ENCODE measurements at regions not wholly inside any gene's neighbourhood (a gene's known extent, or its start where the extent isn't known, plus 50 kb on each side); places are given as distances from the start of the nearest gene placed in this dataset.

DNA sequence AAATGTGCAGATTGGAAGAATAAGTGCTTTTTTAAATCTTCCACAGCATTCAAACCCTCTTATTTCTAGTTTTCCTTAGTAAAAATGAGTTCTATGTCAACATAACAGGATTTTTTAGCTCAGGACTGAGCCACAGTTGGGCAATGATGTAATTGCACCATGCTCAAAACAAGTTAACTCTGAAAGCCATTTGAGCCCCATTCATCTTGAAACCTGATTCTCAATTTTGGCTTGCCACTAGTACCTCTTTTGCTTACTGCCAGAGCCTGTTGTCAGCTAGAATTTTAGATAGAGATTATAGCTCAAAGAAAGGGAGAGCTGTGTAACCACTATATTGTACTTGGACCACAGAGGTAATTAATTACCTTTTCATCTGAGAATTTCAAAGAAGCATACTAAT lies 1028.5 kb upstream of the PHF14 start:
- Histone ChIP-seq H3K9ac (ENCODE audit: low read length) (no peak overlapping the region), H3K9me3 (replicated peaks; ENCODE audit: insufficient read depth, low read length) (no peaks in the 10 kb centered on the region), H3F3A (ENCODE audit: insufficient read depth, low read length) (no peaks in the 10 kb centered on the region), H3K4me3 (ENCODE audit: low read length) (no peak overlapping the region), H2AFZ (ENCODE audit: low read length) (no peak overlapping the region), H3K27me3 (replicated peaks; ENCODE audit: insufficient read depth, low read length) (no peaks in the 10 kb centered on the region), H3K4me1 (ENCODE audit: low read length) (no peaks in the 10 kb centered on the region), H3K4me2 (ENCODE audit: low read depth, low read length) (no peak overlapping the region), H3K9me2 (replicated peaks; ENCODE audit: insufficient read depth, low read length) (no peaks in the 10 kb centered on the region), H3K36me3 (replicated peaks; ENCODE audit: insufficient read depth, low read length) (no peaks in the 10 kb centered on the region), H3K79me2 (ENCODE audit: low read length) (no peaks in the 10 kb centered on the region), H3K27ac (ENCODE audit: low read length) (no peak overlapping the region), H4K20me1 (ENCODE audit: insufficient read depth, low read length) (no peaks in the 10 kb centered on the region)
- TF ChIP-seq EZH2phosphoT487 (IDR thresholded peaks at IDR 0.05; ENCODE audit: low read length) (no peak), EZH2 (optimal IDR thresholded peaks at IDR 0.05; ENCODE audit: low read depth, low read length) (no peak)
- TF ChIP-seq, protein P1, sequence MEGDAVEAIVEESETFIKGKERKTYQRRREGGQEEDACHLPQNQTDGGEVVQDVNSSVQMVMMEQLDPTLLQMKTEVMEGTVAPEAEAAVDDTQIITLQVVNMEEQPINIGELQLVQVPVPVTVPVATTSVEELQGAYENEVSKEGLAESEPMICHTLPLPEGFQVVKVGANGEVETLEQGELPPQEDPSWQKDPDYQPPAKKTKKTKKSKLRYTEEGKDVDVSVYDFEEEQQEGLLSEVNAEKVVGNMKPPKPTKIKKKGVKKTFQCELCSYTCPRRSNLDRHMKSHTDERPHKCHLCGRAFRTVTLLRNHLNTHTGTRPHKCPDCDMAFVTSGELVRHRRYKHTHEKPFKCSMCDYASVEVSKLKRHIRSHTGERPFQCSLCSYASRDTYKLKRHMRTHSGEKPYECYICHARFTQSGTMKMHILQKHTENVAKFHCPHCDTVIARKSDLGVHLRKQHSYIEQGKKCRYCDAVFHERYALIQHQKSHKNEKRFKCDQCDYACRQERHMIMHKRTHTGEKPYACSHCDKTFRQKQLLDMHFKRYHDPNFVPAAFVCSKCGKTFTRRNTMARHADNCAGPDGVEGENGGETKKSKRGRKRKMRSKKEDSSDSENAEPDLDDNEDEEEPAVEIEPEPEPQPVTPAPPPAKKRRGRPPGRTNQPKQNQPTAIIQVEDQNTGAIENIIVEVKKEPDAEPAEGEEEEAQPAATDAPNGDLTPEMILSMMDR (IDR thresholded peaks at IDR 0.05; ENCODE audit: low read length), result no peak
- DNase-seq, result no peak

DNA sequence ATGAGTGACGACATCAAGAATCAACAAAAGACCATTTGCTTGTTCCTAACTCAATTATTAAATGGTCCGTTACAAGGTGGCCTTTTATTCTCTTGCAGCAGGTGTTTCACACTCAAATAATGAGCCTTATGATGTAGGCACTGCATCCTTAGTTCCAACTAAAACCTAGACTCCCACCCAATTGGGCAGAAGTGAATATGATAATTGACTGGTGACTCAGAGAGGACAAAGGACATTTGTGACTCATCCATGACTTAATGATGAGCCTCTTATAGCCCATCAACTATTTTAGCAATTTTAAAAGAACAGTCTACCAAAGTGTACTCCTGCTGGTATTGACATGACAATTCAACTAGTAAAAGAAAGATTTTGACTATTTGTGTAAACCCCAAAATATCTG lies 1027.8 kb upstream of the PHF14 start:
- Histone ChIP-seq H3K9me2 (replicated peaks; ENCODE audit: insufficient read depth, low read length) (no peaks in the 10 kb centered on the region), H3K9me3 (replicated peaks; ENCODE audit: insufficient read depth, low read length) (no peaks in the 10 kb centered on the region), H3K79me2 (ENCODE audit: low read length) (no peaks in the 10 kb centered on the region), H3K4me1 (ENCODE audit: low read length) (no peaks in the 10 kb centered on the region), H3K4me3 (ENCODE audit: low read length) (no peak overlapping the region), H2AFZ (ENCODE audit: low read length) (no peak overlapping the region), H3K36me3 (replicated peaks; ENCODE audit: insufficient read depth, low read length) (no peaks in the 10 kb centered on the region), H3K27ac (ENCODE audit: low read length) (no peak overlapping the region), H3F3A (ENCODE audit: insufficient read depth, low read length) (no peaks in the 10 kb centered on the region), H3K4me2 (ENCODE audit: low read depth, low read length) (no peak overlapping the region), H3K9ac (ENCODE audit: low read length) (no peak overlapping the region), H3K27me3 (replicated peaks; ENCODE audit: insufficient read depth, low read length) (no peaks in the 10 kb centered on the region), H4K20me1 (ENCODE audit: insufficient read depth, low read length) (no peaks in the 10 kb centered on the region)
- no peak for DNase-seq
- TF ChIP-seq EZH2 (optimal IDR thresholded peaks at IDR 0.05; ENCODE audit: low read depth, low read length), result no peak
- TF ChIP-seq EZH2phosphoT487 (IDR thresholded peaks at IDR 0.05; ENCODE audit: low read length), result no peak
- TF ChIP-seq, protein P1 (IDR thresholded peaks at IDR 0.05; ENCODE audit: low read length), result no peak

DNA sequence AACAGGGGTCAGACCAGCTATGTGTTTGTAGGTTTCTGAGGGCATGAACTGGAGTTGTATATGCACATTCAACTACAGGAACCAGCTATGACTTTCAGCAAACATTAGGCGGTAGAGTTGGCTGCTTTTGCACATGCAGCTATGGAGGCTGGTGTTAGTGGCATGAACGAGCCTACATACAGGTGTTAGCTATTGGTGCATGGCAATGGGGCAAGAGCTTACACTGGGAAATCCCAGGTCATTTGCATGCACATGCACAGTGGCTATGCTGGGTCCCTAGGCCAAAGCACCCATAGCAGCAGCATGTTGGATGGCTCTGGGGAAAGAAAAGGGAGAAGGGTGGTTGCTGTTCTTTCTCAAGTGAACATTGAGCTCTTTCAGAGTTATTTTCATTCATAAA lies 1018.5 kb upstream of the PHF14 start:
- no peaks in the 10 kb centered on the region for H3K9me2 ChIP-seq (replicated peaks; ENCODE audit: insufficient read depth, low read length)
- H3K9ac ChIP-seq (ENCODE audit: low read length), result no peak overlapping the region
- TF ChIP-seq EZH2phosphoT487 (IDR thresholded peaks at IDR 0.05; ENCODE audit: low read length), result no peak
- TF ChIP-seq, protein P1 (IDR thresholded peaks at IDR 0.05; ENCODE audit: low read length), result no peak
- no peak for TF ChIP-seq EZH2 (optimal IDR thresholded peaks at IDR 0.05; ENCODE audit: low read depth, low read length)
- no peaks in the 10 kb centered on the region for H3K9me3 ChIP-seq (replicated peaks; ENCODE audit: insufficient read depth, low read length)
- H3K4me2 ChIP-seq (ENCODE audit: low read depth, low read length), result no peak overlapping the region
- H3K27ac ChIP-seq (ENCODE audit: low read length), result no peak overlapping the region
- no peaks in the 10 kb centered on the region for H4K20me1 ChIP-seq (ENCODE audit: insufficient read depth, low read length)
- no peaks in the 10 kb centered on the region for H3K79me2 ChIP-seq (ENCODE audit: low read length)
- H2AFZ ChIP-seq (ENCODE audit: low read length), result no peak overlapping the region
- no peaks in the 10 kb centered on the region for H3K27me3 ChIP-seq (replicated peaks; ENCODE audit: insufficient read depth, low read length)
- H3F3A ChIP-seq (ENCODE audit: insufficient read depth, low read length), result no peaks in the 10 kb centered on the region
- no peak for DNase-seq
- no peaks in the 10 kb centered on the region for H3K4me1 ChIP-seq (ENCODE audit: low read length)
- no peaks in the 10 kb centered on the region for H3K36me3 ChIP-seq (replicated peaks; ENCODE audit: insufficient read depth, low read length)
- no peak overlapping the region for H3K4me3 ChIP-seq (ENCODE audit: low read length)

Measured in MM.1S (cell line).